PFSK-1 (cell line): ENCODE measurements at regions not wholly inside any gene's neighbourhood (a gene's known extent, or its start where the extent isn't known, plus 50 kb on each side); places are given as distances from the start of the nearest gene placed in this dataset.

Experiments
- FOXP2 ChIP-seq: optimal IDR thresholded peaks from 2 replicates; pipeline ENCODE3; 2011; ENCODE audit warnings: borderline replicate concordance, control low read depth, inconsistent platforms; ENCODE audit not compliant: insufficient read depth; ENCODE audit errors: extremely low read length, extremely low read depth
- POLR2AphosphoS5 ChIP-seq: IDR thresholded peaks from 2 replicates; pipeline ENCODE4 v1.6.1; 2012; ENCODE audit warnings: low read depth, mild to moderate bottlenecking, control low read depth, low read length, moderate library complexity
- SIN3A ChIP-seq: IDR thresholded peaks from 2 replicates; pipeline ENCODE4 v1.6.1; 2012; ENCODE audit warnings: mild to moderate bottlenecking, low read length, moderate library complexity, borderline replicate concordance; ENCODE audit not compliant: insufficient read depth
- TAF1 ChIP-seq: IDR thresholded peaks from 2 replicates; pipeline ENCODE4 v1.6.1; 2012; ENCODE audit warnings: low read length, control low read depth, borderline replicate concordance; ENCODE audit not compliant: insufficient read depth
- TF ChIP-seq, protein P1 (sequence below), 2 experiments: IDR thresholded peaks; 2 replicates each; pipeline versions ENCODE4 v1.6.1 to v1.8.0; 2011 to 2012; ENCODE audit warnings: low read depth in 2 of 2, low read length in 2 of 2, control low read depth in 1 of 2, inconsistent platforms in 1 of 2, mild to moderate bottlenecking in 1 of 2, moderate library complexity in 1 of 2; ENCODE audit not compliant: insufficient read depth in 1 of 2

DNA sequence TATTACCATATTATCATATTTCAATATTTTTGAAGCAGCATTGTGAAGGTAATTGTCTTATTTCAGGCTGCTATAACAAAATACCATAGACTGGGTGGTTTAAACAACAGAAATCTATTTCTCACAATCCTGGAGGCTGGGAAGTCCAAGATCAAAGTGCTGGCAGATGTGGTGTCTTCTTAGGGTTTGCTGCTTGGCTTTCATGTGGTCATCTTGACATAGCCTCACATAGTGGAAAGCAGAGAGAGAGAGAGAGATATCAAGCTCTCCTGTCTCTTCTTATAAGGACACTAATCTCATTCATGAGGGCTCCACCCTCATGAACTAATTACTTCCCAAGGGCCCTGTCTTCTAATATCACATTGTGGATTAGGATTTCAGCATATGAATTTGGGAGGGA, 119.7 kb upstream of the NUDT6 start:
- no peak for TF ChIP-seq FOXP2
- no peak for TF ChIP-seq TAF1
- TF ChIP-seq, protein P1, sequence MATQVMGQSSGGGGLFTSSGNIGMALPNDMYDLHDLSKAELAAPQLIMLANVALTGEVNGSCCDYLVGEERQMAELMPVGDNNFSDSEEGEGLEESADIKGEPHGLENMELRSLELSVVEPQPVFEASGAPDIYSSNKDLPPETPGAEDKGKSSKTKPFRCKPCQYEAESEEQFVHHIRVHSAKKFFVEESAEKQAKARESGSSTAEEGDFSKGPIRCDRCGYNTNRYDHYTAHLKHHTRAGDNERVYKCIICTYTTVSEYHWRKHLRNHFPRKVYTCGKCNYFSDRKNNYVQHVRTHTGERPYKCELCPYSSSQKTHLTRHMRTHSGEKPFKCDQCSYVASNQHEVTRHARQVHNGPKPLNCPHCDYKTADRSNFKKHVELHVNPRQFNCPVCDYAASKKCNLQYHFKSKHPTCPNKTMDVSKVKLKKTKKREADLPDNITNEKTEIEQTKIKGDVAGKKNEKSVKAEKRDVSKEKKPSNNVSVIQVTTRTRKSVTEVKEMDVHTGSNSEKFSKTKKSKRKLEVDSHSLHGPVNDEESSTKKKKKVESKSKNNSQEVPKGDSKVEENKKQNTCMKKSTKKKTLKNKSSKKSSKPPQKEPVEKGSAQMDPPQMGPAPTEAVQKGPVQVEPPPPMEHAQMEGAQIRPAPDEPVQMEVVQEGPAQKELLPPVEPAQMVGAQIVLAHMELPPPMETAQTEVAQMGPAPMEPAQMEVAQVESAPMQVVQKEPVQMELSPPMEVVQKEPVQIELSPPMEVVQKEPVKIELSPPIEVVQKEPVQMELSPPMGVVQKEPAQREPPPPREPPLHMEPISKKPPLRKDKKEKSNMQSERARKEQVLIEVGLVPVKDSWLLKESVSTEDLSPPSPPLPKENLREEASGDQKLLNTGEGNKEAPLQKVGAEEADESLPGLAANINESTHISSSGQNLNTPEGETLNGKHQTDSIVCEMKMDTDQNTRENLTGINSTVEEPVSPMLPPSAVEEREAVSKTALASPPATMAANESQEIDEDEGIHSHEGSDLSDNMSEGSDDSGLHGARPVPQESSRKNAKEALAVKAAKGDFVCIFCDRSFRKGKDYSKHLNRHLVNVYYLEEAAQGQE (IDR thresholded peaks at IDR 0.05; ENCODE audit: insufficient read depth in 1 of 2, low read depth in 2 of 2, low read length in 2 of 2), result no peak

- TF ChIP-seq FOXP2, result no peak
- TF ChIP-seq SIN3A, result no peak
Observed at GRCh38 chr4:123043013-123043412, 120.6 kb upstream of the NUDT6 start.

GRCh38 chr4:123043793-123044425, 121.5 kb upstream of the NUDT6 start:
- no peak for TF ChIP-seq TAF1
- TF ChIP-seq, protein P1 (IDR thresholded peaks at IDR 0.05; ENCODE audit: insufficient read depth in 1 of 2, low read depth in 2 of 2, low read length in 2 of 2), result no peak
- TF ChIP-seq POLR2AphosphoS5, result no peak
- TF ChIP-seq SIN3A, result no peak
- TF ChIP-seq FOXP2, result no peak

DNA sequence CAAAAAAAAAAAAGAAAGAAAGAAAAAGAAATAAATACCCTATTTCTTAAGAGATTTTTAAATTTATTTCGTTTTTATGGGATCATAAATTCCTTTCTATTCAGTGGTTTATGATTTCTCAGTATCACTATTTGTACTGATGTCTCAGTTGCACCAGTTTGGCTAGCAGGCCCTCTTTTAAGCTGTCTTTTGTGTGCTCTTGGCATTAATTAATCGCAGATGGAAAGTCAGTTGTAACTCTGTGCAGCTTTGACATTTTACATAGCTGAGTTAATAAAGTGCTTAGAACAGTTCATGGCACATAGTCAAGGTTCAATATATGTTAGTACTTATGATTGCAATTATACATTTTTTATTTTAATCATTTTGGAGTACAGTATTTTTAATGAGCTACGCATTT, 123.7 kb upstream of the NUDT6 start:
- no peak for TF ChIP-seq POLR2AphosphoS5
- TF ChIP-seq, protein P1 (IDR thresholded peaks at IDR 0.05; ENCODE audit: insufficient read depth in 1 of 2, low read depth in 2 of 2, low read length in 2 of 2), result no peak

- TF ChIP-seq FOXP2 (no peak), TAF1 (no peak), SIN3A (no peak), POLR2AphosphoS5 (no peak)
- TF ChIP-seq, protein P1 (IDR thresholded peaks at IDR 0.05; ENCODE audit: insufficient read depth in 1 of 2, low read depth in 2 of 2, low read length in 2 of 2), result no peak
Observed at GRCh38 chr4:123050018-123050417, 127.6 kb upstream of the NUDT6 start.
